Midbrain (tissue), 1 donor: ENCODE measurements at regions not wholly inside any gene's neighbourhood (a gene's known extent, or its start where the extent isn't known, plus 50 kb on each side); places are given as distances from the start of the nearest gene placed in this dataset.
A peak's percentile ranks its signal among the peaks of the same experiment; 100 is the strongest.

Source experiments
- DNase-seq: peaks from one replicate; lab custom pipeline; 2025; lab: John Stamatoyannopoulos, UW

- no peak for DNase-seq
Measured at GRCh38 chr2:41913921-41914609, 133.8 kb upstream of the PKDCC start.

DNA sequence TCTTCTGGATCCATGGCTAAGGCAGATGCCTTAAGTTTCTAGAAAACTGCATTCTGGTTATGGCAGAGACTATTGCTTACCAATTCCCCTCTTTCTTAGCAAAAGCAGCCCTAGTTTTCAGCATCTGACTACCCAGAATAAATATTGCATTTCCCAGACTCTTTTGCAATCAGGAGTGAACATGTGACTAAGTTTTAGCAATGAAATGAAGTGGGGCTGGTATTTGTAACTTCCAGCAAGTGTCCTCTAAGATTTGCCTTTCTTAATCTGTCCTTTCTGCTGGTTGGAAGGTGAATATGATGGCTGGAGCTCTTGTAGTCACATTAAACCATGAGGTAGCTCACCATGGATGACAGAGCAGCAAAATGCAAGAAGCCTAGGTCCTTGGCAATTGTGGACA is 132.9 kb upstream of the PKDCC start:
- DNase-seq, result no peak

GRCh38 chr2:41916177-41916576 is 131.6 kb upstream of the PKDCC start:
- no peak for DNase-seq

- no peak for DNase-seq
Measured at GRCh38 chr2:41917587-41917986, 130.2 kb upstream of the PKDCC start.

- no peak for DNase-seq
Measured at GRCh38 chr2:41919135-41919534, 128.7 kb upstream of the PKDCC start.

- DNase-seq, result no peak
Measured at GRCh38 chr2:41920181-41920580, 127.6 kb upstream of the PKDCC start.

DNA sequence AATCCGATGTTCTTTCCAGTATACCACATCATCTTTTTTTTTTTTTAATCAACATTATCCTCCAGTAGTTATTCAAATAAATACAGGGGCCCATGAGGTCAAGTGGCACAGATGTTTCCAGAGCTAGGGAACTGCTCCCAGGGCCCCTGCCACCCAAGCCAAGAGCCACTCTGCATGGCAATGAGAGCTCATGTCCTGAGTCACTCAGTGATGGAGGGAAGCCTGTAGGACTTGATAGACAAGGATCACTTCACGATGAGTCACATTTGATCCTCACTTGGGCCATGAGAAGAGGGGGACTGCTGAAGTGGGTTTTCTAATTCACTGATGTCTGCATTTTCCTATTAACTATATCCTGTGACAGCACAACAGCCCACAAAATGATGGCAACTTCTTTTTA is 127.0 kb upstream of the PKDCC start:
- DNase-seq, result no peak

GRCh38 chr2:41922177-41922576 is 125.6 kb upstream of the PKDCC start:
- DNase-seq, result peak; percentile 4

DNA sequence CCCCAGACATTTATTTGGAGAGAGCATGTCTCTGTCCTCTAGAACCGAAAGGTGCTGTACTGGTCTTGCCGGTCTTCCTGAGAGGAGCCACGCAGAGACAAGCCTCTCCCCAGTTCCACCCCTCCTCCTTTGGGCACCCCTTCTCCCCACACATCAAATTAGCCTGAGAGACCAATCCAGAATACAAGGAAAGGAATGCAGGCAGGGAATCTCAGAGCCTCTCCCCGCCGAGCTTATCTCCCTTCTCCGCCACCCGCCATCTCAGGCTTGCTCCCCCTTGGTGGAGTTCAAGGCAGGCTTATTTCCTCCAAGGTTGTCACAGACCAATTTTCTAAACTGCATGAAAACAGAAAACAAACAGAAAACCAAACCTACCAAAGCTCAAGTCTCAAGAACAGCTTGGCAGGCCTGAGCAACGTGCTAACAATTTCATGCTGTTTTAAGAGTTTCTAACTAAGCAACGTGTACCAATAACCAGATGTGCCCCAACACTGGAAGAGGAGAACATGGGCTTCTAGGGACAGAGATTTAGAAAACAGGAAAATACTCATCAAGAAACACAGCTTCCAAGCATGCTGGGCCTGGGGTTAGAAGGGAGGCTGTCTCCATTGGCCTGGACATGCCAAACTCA is 124.5 kb upstream of the PKDCC start:
- no peak for DNase-seq

DNA sequence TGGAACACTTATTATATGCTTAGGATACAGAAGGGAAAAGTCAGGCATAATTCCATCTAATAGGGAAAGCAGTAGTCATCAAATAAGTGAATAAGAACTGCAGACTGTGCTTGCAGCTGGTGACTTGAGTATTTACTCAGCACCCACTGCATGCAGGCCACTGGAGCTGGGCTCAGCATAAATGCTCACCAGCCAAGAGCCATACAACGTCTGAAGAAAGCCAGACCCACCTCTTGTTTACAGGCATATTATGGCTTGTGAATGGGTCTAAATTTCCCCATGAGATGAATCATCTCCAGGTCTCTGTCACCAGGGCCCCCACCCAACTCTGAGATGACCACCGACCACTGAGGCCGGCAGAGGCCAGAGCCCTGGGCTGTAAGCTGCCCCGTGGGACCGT is 123.8 kb upstream of the PKDCC start:
- no peak for DNase-seq

- no peak for DNase-seq
Measured at GRCh38 chr2:41924709-41925408, 123.0 kb upstream of the PKDCC start.

- no peak for DNase-seq
Measured at GRCh38 chr2:41925712-41926111, 122.1 kb upstream of the PKDCC start.

DNA sequence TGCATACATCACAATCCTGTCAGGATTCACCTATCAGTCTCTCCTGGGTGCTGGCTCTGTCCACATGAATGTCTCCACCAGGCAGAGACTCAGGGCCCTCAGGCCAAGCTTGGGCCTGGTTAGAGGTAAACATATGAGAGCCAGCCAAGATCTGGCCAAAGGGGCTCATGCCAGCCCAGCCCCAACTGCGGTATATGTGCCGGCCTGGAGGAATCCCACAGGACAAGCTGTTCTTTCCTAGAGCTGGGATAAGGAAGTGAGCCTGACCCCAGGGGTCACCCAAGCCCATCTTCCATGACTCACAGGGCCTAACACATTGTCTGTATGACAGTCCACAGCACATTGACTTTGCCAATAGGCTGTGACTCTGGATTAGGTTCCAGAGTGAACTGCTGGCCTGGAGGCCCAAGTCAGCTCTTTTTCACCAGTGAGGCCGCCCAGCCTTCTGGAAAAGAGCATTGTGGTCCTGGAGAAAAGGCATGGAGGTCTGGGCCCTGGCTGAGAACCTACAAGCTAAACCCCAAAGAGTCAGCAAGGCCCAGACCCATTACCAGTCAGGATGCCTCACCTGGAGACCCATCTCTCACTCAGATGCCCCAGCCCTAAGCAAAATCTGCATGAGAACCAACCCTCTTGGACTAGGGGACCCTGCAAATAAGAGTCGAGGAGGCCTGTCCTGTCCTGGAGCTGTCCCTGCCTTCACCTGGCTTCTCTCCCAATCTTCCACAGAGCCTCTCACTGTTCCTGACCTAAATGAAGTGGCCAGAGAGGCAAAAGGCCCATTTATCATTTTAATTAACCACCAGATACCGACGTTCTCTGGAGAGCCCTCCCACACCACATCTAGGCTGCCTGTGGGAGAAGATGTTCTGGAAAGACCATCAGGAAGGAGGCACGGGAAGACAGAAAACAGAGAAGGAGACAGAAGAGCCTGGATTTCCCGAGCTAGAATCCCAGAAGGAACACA is 120.9 kb upstream of the PKDCC start:
- no peak for DNase-seq

- DNase-seq, result no peak
Measured at GRCh38 chr2:41927581-41928264, 120.1 kb upstream of the PKDCC start.

DNA sequence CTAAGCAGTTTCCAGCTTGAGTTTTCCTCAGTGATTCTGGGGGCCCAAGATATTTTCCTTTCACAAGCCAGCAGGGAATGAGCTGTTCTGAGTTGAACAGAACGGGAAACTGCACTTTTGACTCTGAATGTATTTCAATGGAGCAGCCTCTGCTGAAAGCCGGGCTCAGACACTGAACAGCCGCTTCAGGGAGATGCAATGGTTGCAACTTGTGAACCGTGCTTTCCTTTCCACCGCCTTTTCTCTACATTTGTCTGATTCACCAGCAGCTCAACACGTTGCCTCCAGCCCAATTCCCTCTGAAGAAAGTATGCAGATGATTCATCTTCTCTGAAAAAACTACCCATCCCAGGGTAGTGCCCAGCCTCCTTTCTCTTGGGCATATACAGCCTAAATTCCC is 119.3 kb upstream of the PKDCC start:
- DNase-seq, result no peak

DNA sequence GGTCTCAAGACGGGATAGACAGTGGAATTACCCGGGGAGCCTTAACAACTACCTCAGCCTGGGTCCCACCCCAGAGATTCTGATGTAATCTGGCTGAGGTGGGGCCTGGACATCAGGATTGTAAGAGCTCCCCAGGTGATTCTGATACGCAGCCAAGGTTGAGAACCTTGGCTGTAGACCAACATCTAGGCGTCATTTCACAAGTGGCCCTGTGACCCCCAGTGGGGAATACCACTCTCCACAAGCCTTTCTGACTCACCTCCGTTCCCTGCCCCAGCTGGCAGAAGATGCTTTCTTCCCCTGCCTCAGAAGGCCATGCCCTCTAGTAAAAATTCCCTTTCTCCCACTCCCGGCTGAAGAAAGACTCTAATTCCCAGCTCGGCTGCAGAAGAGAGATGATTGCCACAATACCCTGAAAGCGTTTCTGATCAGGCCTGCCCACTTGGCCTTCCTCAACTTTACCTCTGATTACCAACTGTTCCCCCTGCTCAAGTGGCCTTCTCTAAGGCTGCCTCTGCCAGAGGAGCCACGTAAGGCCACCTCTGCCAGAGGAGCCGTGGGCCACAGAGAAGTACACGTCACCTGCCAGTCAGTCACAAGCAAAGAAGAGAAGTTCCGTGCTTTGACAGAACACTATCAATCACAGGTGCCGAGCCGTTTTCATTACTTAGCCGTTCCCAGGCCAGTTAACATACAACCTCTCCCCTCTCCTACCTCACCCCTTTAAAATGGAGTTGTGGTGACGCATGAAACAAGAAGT is 116.8 kb upstream of the PKDCC start:
- no peak for DNase-seq

DNA sequence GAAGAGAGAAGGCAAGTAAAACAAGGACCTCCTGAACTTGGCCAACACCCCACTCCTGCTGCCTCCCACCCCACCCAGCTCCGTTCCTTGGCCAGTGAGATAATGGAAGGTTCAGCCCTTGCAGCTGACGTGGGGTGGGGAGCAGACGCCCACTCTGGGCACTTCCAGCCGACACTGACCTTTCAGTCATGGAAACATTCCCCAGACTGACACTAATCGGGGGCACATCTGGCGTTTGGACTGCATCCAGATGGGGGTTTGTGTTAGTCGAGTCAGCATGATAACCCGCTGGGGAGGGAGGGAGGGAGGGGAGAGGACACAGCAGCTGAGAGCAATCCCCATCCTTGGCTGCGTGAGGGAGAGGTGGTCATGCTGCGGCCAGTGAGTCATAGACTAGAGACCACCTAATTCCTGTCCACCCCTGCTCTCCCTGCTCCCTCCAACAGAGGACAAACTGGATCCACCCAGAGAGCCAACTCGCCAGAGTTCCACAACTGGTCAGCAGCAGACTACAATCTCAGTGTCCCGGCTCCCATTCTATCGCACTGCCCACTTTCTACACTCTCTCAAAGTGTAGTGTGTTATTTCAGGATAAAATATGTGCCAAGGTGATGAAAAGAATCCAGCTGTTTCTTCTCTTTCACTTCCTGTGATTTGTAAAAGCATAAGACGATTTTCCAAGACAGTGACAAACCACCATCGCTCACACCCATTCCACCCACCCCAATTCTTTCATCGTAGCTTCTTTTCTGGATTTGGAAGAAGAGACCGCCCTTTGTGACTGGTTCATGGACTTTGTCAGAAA is 115.4 kb upstream of the PKDCC start:
- DNase-seq, result no peak

- no peak for DNase-seq
Measured at GRCh38 chr2:41933046-41933420, 114.8 kb upstream of the PKDCC start.

GRCh38 chr2:41933585-41934320 is 114.1 kb upstream of the PKDCC start:
- no peak for DNase-seq
